H9 (cell line): ENCODE measurements at regions not wholly inside any gene's neighbourhood (a gene's known extent, or its start where the extent isn't known, plus 50 kb on each side); places are given as distances from the start of the nearest gene placed in this dataset.

Experiments used
- DNase-seq: peaks from one replicate; pipeline ENCODE4 v3.0.0-alpha.2; 2017
- H2AFZ ChIP-seq: one replicate; pipeline ENCODE4 v1.6.1; 2013; ENCODE audit warnings: mild to moderate bottlenecking, low read length, control low read depth, moderate library complexity
- H2AK5ac ChIP-seq: 2 replicates; pipeline ENCODE4 v1.6.1; 2013; ENCODE audit warnings: low read length, control low read depth, mixed read lengths; ENCODE audit not compliant: insufficient read length
- H2BK120ac ChIP-seq: one replicate; pipeline ENCODE4 v1.6.1; 2013; ENCODE audit warnings: low read depth, mild to moderate bottlenecking, low read length, control low read depth, inconsistent platforms; ENCODE audit not compliant: poor library complexity, severe bottlenecking
- H2BK12ac ChIP-seq: 2 replicates; pipeline ENCODE4 v1.6.1; 2013; ENCODE audit warnings: low read length, control low read depth, mixed read lengths, low read depth; ENCODE audit not compliant: insufficient read length
- H2BK15ac ChIP-seq: 2 replicates; pipeline ENCODE4 v1.6.1; 2013; ENCODE audit warnings: low read depth, low read length, control low read depth
- H2BK20ac ChIP-seq: one replicate; pipeline ENCODE4 v1.6.1; 2013; ENCODE audit warnings: low read depth, mild to moderate bottlenecking, low read length, control low read depth, inconsistent platforms; ENCODE audit not compliant: poor library complexity, severe bottlenecking
- H2BK5ac ChIP-seq: 2 replicates; pipeline ENCODE4 v1.6.1; 2013; ENCODE audit warnings: low read length, control low read depth, mixed read lengths; ENCODE audit not compliant: insufficient read length
- H3K14ac ChIP-seq: 2 replicates; pipeline ENCODE4 v1.6.1; 2013; ENCODE audit warnings: low read length, control low read depth; ENCODE audit not compliant: insufficient read depth
- H3K18ac ChIP-seq: 2 replicates; pipeline ENCODE4 v1.6.1; 2013; ENCODE audit warnings: low read depth, mild to moderate bottlenecking, mixed read lengths, low read length, control low read depth; ENCODE audit not compliant: insufficient read length
- H3K23ac ChIP-seq: 2 replicates; pipeline ENCODE4 v1.6.1; 2013; ENCODE audit warnings: low read length, control low read depth, mixed read lengths, low read depth; ENCODE audit not compliant: insufficient read length
- H3K23me2 ChIP-seq: 2 replicates; pipeline ENCODE4 v1.6.1; 2013; ENCODE audit warnings: low read depth, mild to moderate bottlenecking, mixed read lengths, low read length, control low read depth; ENCODE audit not compliant: insufficient read length, poor library complexity, severe bottlenecking
- H3K27ac ChIP-seq: 2 replicates; pipeline ENCODE4 v1.5.1; 2013; ENCODE audit warnings: low read length, control low read depth, mixed read lengths, low read depth; ENCODE audit not compliant: insufficient read length
- H3K27me3 ChIP-seq: 2 replicates; pipeline ENCODE4 v1.6.1; 2013; ENCODE audit warnings: low read length, control low read depth, inconsistent platforms; ENCODE audit not compliant: insufficient read depth
- H3K4ac ChIP-seq: 2 replicates; pipeline ENCODE4 v1.6.1; 2013; ENCODE audit warnings: low read depth, mild to moderate bottlenecking, control low read depth, inconsistent platforms, low read length, moderate library complexity
- H3K4me1 ChIP-seq: 2 replicates; pipeline ENCODE4 v1.6.1; 2013; ENCODE audit warnings: low read length, control low read depth, inconsistent platforms; ENCODE audit not compliant: insufficient read depth
- H3K4me2 ChIP-seq: 2 replicates; pipeline ENCODE4 v1.6.1; 2013; ENCODE audit warnings: low read length, control low read depth, mixed read lengths; ENCODE audit not compliant: insufficient read length, insufficient read depth
- H3K56ac ChIP-seq: 2 replicates; pipeline ENCODE4 v1.6.1; 2013; ENCODE audit warnings: low read depth, mild to moderate bottlenecking, mixed read lengths, low read length, control low read depth; ENCODE audit not compliant: insufficient read length
- H3K79me1 ChIP-seq: 2 replicates; pipeline ENCODE4 v1.6.1; 2013; ENCODE audit warnings: low read depth, mild to moderate bottlenecking, moderate library complexity, low read length, control low read depth, inconsistent platforms; ENCODE audit not compliant: insufficient read depth, poor library complexity, severe bottlenecking
- H3K79me2 ChIP-seq: 2 replicates; pipeline ENCODE4 v1.6.1; 2013; ENCODE audit warnings: low read length, control low read depth, inconsistent platforms; ENCODE audit not compliant: insufficient read depth
- H3K9ac ChIP-seq: 2 replicates; pipeline ENCODE4 v1.6.1; 2013; ENCODE audit warnings: low read length, control low read depth, mixed read lengths; ENCODE audit not compliant: insufficient read length; ENCODE audit errors: extremely low read depth
- H3K9me3 ChIP-seq: one replicate; pipeline ENCODE4 v1.6.1; 2013; ENCODE audit warnings: low read depth, low read length, inconsistent platforms; ENCODE audit not compliant: control insufficient read depth
- H3T11ph ChIP-seq: one replicate; pipeline ENCODE4 v1.6.1; 2013; ENCODE audit warnings: mild to moderate bottlenecking, low read length, control low read depth, inconsistent platforms
- H4K20me1 ChIP-seq: one replicate; pipeline ENCODE4 v1.6.1; 2013; ENCODE audit not compliant: control insufficient read depth, insufficient read length, insufficient read depth
- H4K5ac ChIP-seq: 2 replicates; pipeline ENCODE4 v1.6.1; 2013; ENCODE audit warnings: low read depth, mild to moderate bottlenecking, mixed read lengths, low read length, control low read depth; ENCODE audit not compliant: insufficient read length
- H4K8ac ChIP-seq: replicated peaks from 2 replicates; pipeline ENCODE4 v1.6.1; 2013; ENCODE audit warnings: low read length, control low read depth, mixed read lengths, low read depth; ENCODE audit not compliant: insufficient read length
- H4K91ac ChIP-seq: 2 replicates; pipeline ENCODE4 v1.6.1; 2013; ENCODE audit warnings: low read depth, mild to moderate bottlenecking, moderate library complexity, mixed read lengths, low read length, control low read depth; ENCODE audit not compliant: insufficient read length
- H3K27ac Mint-ChIP-seq, 3 experiments: 2 replicates in 2 of 3; 3 replicates in 1 of 3; pipeline ENCODE4 v1.8.0; 2020 to 2021; ENCODE audit warnings: mixed read lengths in 3 of 3, mild to moderate bottlenecking in 1 of 3, moderate library complexity in 1 of 3
- H3K27me3 Mint-ChIP-seq: 2 replicates; pipeline ENCODE4 v1.8.0; 2021; ENCODE audit warnings: low read depth, mild to moderate bottlenecking, moderate library complexity, mixed read lengths
- H3K36me3 Mint-ChIP-seq, 3 experiments: 2 replicates in 2 of 3; 3 replicates in 1 of 3; pipeline ENCODE4 v1.8.0; 2020 to 2021; ENCODE audit warnings: low read depth in 3 of 3, mixed read lengths in 3 of 3; ENCODE audit not compliant: insufficient read depth in 1 of 3
- H3K4me1 Mint-ChIP-seq, 2 experiments: 2 replicates each; pipeline ENCODE4 v1.8.0; 2020; ENCODE audit warnings: mixed read lengths in 2 of 2
- H3K4me3 Mint-ChIP-seq, 2 experiments: 2 replicates in 1 of 2; 3 replicates in 1 of 2; pipeline ENCODE4 v1.8.0; 2020 to 2021; ENCODE audit warnings: mild to moderate bottlenecking in 2 of 2, mixed read lengths in 2 of 2, moderate library complexity in 1 of 2
- H3K9me3 Mint-ChIP-seq, 2 experiments: 2 replicates in 1 of 2; 3 replicates in 1 of 2; pipeline ENCODE4 v1.8.0; 2020; ENCODE audit warnings: mild to moderate bottlenecking in 2 of 2, mixed read lengths in 2 of 2, moderate library complexity in 1 of 2
- CTCF ChIP-seq: fragments of 200-600 bp; sonication (generic); conservative IDR thresholded peaks from 3 replicates; pipeline ENCODE4 v1.8.0; 2021; ENCODE audit warnings: antibody characterized with exemption, mild to moderate bottlenecking
- whole genome bisulfite sequencing: extraction: QIAGEN DNeasy Blood & Tissue Kit; methylation state at CpG from one replicate; pipeline ENCODE4 v1.1.7; 2013; ENCODE audit warnings: missing lambda C conversion rate, low lambda C conversion rate, mixed read lengths; ENCODE audit not compliant: insufficient read length; ENCODE audit errors: extremely low coverage; 5-methylcytosine and 5-hydroxymethylcytosine counted together

GRCh38 chr14:83883732-83884131, 1646.2 kb upstream of the FLRT2 start:
- Histone ChIP-seq H2AK5ac (no peak overlapping the region), H2BK15ac (no peak overlapping the region), H3K18ac (no peak overlapping the region), H3K14ac (no peak overlapping the region), H2BK12ac (no peak overlapping the region), H2BK20ac (no peak overlapping the region), H4K20me1 (no peaks in the 10 kb centered on the region), H3K27ac (no peak overlapping the region), H2AFZ (no peak overlapping the region), H3K79me2 (no peaks in the 10 kb centered on the region), H4K5ac (no peak overlapping the region), H4K8ac (no peak overlapping the region), H3K56ac (no peak overlapping the region), H3K23ac (no peak overlapping the region), H3K79me1 (no peaks in the 10 kb centered on the region), H2BK120ac (no peak overlapping the region), H4K91ac (no peak overlapping the region), H2BK5ac (no peak overlapping the region), H3K4me1 (no peaks in the 10 kb centered on the region), H3K4ac (no peak overlapping the region), H3K4me2 (no peak overlapping the region), H3T11ph (no peak overlapping the region), H3K27me3 (no peaks in the 10 kb centered on the region), H3K9me3 (no peaks in the 10 kb centered on the region), H3K9ac (no peak overlapping the region), H3K23me2 (no peaks in the 10 kb centered on the region)
- TF ChIP-seq CTCF = no peak
- Mint-ChIP-seq H3K4me3 (no peak overlapping the region), H3K27ac (no peak overlapping the region; a peak in 1 of 7 replicates), H3K27me3 (no peaks in the 10 kb centered on the region; the same call in 1 of the 2 replicates), H3K4me1 (peaks cover 7% of the 10 kb centered on the region in 2 experiments), H3K36me3 (peaks cover 0 to under 1% (median 0%) of the 10 kb centered on the region in 3 experiments; a peak in 3 of 7 replicates), H3K9me3 (peaks cover 0 to 1% of the 10 kb centered on the region in 2 experiments; a peak in 2 of 5 replicates)
- WGBS = no CpG with 5 or more reads among the region's 1 CpG
- no peak for DNase-seq
